Gastroesophageal sphincter (tissue), 3 donors: ENCODE measurements at regions not wholly inside any gene's neighbourhood (a gene's known extent, or its start where the extent isn't known, plus 50 kb on each side); places are given as distances from the start of the nearest gene placed in this dataset.

Experiments
- EP300 ChIP-seq: sonication (generic); formaldehyde crosslinking; IDR thresholded peaks from one replicate; pipeline ENCODE4 v1.6.1; 2017; ENCODE audit warnings: antibody characterized with exemption, mild to moderate bottlenecking
- POLR2A ChIP-seq, 2 donors: fragments of 450-650 bp; IDR thresholded peaks; one replicate each; pipeline ENCODE4 v1.6.1; 2017; ENCODE audit warnings: antibody characterized with exemption in 2 of 2, mild to moderate bottlenecking in 2 of 2, moderate library complexity in 1 of 2
- POLR2AphosphoS5 ChIP-seq: sonication (generic); formaldehyde crosslinking; IDR thresholded peaks from one replicate; pipeline ENCODE4 v1.6.1; 2017; ENCODE audit warnings: antibody characterized with exemption
- TF ChIP-seq, protein P1 (sequence below), 4 experiments: fragments of 200-600 bp in 2 of 4; fragments of 450-650 bp in 2 of 4; sonication (generic) in 1 of 4; IDR thresholded peaks; one replicate each; pipeline ENCODE4 v1.5.1; 2017 to 2019; ENCODE audit warnings: antibody characterized with exemption in 4 of 4, mild to moderate bottlenecking in 2 of 4, moderate library complexity in 2 of 4

DNA sequence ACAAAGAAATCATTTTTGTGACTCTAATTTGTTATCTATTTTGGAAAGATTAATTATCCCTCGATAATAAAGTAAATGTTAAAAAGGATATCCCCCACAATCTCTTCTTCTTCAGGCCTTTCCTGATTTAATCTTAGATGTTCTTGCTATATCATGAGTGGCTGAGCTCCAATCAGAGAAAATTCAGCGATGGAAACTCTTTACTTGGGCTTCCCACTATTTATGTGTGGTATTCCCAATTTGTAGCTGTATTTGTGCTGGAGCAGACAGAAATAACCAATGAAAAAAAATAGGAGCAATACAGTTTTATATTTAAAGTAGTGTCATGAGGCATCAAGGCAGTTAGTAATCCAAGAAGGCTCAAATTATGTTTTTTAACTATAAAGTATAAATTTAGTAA, 539.1 kb downstream of the PRKD1 start:
- TF ChIP-seq, protein P1, sequence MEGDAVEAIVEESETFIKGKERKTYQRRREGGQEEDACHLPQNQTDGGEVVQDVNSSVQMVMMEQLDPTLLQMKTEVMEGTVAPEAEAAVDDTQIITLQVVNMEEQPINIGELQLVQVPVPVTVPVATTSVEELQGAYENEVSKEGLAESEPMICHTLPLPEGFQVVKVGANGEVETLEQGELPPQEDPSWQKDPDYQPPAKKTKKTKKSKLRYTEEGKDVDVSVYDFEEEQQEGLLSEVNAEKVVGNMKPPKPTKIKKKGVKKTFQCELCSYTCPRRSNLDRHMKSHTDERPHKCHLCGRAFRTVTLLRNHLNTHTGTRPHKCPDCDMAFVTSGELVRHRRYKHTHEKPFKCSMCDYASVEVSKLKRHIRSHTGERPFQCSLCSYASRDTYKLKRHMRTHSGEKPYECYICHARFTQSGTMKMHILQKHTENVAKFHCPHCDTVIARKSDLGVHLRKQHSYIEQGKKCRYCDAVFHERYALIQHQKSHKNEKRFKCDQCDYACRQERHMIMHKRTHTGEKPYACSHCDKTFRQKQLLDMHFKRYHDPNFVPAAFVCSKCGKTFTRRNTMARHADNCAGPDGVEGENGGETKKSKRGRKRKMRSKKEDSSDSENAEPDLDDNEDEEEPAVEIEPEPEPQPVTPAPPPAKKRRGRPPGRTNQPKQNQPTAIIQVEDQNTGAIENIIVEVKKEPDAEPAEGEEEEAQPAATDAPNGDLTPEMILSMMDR (IDR thresholded peaks at IDR 0.05) = no peak
- TF ChIP-seq POLR2A (IDR thresholded peaks at IDR 0.05) (no peak), POLR2AphosphoS5 (no peak), EP300 (no peak)
